ENCODE measurements at regions not wholly inside any gene's neighbourhood (a gene's known extent, or its start where the extent isn't known, plus 50 kb on each side); places are given as distances from the start of the nearest gene placed in this dataset.

- TF ChIP-seq, protein P1, sequence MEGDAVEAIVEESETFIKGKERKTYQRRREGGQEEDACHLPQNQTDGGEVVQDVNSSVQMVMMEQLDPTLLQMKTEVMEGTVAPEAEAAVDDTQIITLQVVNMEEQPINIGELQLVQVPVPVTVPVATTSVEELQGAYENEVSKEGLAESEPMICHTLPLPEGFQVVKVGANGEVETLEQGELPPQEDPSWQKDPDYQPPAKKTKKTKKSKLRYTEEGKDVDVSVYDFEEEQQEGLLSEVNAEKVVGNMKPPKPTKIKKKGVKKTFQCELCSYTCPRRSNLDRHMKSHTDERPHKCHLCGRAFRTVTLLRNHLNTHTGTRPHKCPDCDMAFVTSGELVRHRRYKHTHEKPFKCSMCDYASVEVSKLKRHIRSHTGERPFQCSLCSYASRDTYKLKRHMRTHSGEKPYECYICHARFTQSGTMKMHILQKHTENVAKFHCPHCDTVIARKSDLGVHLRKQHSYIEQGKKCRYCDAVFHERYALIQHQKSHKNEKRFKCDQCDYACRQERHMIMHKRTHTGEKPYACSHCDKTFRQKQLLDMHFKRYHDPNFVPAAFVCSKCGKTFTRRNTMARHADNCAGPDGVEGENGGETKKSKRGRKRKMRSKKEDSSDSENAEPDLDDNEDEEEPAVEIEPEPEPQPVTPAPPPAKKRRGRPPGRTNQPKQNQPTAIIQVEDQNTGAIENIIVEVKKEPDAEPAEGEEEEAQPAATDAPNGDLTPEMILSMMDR (IDR thresholded peaks at IDR 0.05): no peak
These were observed 360.8 kb downstream of the SOX9 start for GRCh38 chr17:72481572-72481971.

DNA sequence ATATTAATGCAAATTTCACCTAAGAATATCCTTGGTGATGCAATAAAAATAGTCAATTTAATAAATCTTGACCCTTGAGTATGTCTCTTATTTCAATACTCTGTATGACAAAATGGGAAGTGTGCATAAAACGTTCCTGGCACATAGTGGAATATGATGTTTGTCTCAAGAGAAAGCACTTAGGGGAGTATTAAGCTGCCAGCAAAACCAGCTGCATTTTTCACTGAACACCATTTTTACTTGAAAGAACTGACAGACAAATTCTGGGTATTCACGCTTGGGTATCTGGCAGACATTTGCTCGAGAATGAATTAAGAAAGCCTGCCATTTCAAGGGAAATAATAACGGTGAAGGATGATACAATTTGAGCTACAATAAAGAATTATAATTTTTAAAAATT is 364.8 kb downstream of the SOX9 start:
- TF ChIP-seq, protein P1 (IDR thresholded peaks at IDR 0.05): no peak

DNA sequence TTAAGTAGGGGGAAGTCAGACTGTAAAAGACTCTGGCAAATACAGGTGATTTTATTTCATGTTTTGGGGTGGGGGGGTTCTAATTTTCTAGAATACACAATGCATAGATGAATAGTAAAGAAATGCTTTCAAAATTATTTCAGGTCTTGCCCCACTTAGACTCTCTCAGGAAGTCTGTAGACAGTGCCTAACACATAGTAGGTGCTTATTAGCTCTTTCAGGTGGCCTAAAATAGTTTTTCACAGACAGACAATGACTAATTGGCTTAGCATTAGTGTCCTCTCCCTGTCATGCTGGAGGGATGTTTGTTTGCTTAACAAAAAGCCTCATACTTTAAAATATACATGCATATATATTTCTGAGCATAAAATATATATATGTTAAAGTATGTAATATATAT is 366.0 kb downstream of the SOX9 start:
- TF ChIP-seq, protein P1 (IDR thresholded peaks at IDR 0.05): no peak

GRCh38 chr17:72487731-72488494 is 367.1 kb downstream of the SOX9 start:
- TF ChIP-seq, protein P1 (IDR thresholded peaks at IDR 0.05): no peak

DNA sequence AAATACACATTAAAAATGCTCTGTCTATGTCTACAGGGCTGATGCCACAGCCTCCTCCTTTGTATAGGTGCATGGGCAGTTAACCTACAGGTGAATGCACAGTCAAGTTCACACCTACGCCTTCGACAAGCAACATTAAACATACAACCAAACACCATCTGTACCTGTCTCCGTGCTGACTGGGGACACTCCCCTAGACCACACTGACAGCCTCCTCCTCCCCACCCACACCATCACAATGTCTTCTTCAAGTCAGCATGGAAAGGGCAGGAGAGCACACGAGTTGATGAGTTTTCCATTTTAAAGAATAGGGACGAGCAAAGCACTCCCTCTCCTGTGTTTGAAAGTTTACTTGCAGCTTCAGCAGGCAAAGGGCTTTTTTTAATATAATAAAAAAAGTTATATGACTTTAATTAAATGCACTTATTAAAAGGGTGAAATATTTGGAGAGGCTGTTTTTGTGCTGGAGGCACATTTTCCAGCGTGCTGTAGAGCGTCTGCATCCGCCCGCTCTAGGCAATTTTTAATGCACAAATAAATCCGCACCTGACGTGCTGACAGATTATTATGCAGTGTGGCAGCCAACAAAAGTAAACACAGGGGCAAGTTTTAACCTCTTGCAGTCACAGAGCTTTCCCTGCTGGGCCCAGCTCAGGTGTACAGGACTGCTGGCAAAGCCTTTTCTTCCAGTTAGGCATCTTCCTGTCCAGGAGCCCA is 367.9 kb downstream of the SOX9 start:
- TF ChIP-seq, protein P1 (IDR thresholded peaks at IDR 0.05): no peak

- TF ChIP-seq, protein P1 (IDR thresholded peaks at IDR 0.05): no peak
These were observed 368.4 kb downstream of the SOX9 start for GRCh38 chr17:72489272-72489641.

DNA sequence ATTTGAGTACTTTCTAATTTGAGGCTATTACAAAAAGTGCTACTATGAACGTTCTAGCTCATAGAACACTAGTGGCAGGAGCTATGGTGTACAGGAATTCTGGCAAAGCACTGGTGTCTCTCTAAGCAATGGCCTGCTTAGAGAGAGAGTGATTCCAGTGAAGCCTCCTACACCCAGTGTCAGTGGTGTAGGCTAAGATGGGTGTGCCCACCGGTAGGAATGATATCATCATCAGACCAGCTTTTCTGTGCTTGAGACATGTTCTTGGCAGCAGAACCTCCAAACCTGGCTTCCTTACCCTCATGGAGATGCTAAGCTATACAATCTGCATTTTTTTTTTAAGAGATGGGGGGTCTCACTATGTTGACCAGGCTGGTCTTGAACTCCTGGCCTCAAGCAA is 370.3 kb downstream of the SOX9 start:
- TF ChIP-seq, protein P1 (IDR thresholded peaks at IDR 0.05): no peak
